CD4-positive, alpha-beta T cell treated with Interleukin-17A for 1 hour (primary cell): ENCODE measurements at regions not wholly inside any gene's neighbourhood (a gene's known extent, or its start where the extent isn't known, plus 50 kb on each side); places are given as distances from the start of the nearest gene placed in this dataset.

Source experiments
- DNase-seq: peaks from one replicate; pipeline ENCODE4 v3.0.0-alpha.2; 2020

GRCh38 chr1:234875328-234875952 lies 253.2 kb downstream of the TOMM20 start:
- DNase-seq = no peak

- no peak for DNase-seq
Measured at GRCh38 chr1:234874291-234875288, 254.0 kb downstream of the TOMM20 start.

DNA sequence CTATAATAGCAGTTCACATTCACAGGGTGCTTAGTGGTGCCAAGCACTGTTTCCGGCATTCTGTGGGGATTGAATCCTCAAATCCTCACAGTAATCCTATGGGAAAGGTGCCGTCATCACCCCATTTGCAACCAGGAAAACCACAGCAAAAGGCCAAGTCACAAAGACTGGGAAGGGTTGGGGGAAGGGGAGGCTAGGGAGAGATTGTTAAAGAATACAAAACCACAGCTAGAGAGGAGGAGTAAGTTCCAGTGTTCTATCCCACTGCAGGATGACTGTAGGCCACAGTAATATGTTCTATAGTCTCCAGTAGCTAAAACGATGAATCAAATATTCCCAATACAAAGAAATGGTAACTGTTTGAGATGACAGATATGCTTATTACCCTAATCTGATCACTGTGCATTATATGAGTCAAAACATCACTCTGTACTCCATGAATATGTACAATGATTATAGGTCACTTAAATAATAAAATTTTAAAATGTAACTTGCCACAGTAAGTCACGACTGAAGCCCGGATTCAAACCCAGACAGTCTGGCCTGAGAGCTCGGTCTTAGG lies 256.8 kb downstream of the TOMM20 start:
- DNase-seq = no peak

GRCh38 chr1:234871039-234871709 lies 257.5 kb downstream of the TOMM20 start:
- DNase-seq = no peak

DNA sequence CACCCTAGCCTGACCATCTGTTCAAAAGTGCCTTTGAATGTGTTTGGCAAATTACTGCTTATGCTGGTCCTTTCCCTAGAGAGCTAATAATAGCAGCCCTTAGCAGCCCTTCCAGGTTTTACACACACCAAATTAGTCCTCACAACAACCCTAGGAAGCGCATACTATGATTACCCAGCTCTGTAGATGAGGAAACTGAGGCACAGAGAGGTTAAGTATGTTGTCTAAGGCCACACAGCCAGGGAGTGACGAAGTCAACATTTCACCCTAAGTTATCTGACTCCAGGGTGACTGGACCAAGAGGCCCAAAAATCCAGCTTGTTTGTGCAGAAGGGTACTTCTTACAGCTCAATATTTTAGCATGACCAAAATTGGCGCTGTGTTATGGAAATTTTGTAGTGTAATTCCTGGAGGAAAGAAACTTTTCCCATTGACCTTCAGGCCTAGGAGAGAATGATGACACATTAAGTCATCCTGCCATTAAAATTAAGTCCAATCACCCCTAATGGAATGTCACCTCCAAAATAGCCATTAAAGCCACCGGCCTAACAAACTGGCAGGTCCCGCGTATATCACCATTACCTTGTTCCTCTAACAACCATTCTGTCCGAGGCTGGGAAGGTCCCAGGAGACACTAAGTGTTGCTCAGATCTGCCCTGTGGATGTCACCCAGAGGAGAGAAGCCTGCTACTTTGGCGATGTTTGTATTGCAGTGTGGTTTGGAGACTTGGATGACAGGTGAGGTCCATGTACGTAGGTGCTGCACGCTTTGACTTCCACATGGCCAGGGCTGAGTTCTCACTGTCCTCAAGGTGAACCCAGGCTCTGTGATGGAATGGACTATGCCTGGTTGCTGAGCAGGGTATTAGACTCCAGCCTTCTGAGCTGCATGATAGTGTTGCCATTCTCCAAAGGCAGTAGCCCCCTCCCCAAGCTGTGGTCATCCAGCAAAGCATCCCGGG lies 258.3 kb downstream of the TOMM20 start:
- no peak for DNase-seq

DNA sequence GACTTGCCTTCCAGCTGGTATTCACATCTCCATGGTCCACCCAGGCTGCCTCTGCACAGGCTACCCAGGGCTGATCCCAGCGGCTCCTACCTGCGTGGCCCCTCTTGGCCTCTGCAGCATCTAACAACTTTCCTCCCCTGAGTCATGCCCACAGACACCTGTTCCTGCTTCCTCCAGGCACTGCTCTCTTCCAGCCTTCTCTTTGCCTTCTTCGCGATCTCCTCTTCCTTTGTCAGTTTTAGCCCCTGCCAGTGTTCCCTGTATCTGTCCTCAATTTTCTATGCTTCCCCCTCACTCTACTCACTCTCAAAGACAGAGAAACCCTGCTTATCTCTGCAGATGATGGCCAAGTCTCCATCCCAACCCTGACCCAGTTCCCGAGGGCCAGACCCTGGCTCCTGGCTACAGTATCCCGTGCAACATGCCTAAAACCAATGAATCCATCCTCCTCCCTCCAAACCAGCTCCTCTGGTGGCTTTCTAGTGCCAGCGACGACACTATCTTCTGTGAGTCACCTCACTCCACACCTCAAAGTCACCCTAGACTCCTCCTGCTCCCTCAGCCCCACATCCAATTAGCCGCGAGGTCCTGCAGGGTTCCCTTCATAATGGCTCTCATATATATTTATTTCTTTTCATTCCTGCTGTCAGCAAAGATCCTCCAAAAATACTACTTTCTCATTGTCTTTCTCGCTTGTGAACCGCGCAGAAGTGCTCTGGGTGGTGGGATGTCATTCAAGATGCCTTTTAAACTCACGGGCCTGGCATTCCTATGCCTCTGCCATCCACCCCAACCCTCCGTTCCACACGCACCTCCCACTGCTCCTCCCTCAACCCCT lies 259.2 kb downstream of the TOMM20 start:
- DNase-seq = no peak

DNA sequence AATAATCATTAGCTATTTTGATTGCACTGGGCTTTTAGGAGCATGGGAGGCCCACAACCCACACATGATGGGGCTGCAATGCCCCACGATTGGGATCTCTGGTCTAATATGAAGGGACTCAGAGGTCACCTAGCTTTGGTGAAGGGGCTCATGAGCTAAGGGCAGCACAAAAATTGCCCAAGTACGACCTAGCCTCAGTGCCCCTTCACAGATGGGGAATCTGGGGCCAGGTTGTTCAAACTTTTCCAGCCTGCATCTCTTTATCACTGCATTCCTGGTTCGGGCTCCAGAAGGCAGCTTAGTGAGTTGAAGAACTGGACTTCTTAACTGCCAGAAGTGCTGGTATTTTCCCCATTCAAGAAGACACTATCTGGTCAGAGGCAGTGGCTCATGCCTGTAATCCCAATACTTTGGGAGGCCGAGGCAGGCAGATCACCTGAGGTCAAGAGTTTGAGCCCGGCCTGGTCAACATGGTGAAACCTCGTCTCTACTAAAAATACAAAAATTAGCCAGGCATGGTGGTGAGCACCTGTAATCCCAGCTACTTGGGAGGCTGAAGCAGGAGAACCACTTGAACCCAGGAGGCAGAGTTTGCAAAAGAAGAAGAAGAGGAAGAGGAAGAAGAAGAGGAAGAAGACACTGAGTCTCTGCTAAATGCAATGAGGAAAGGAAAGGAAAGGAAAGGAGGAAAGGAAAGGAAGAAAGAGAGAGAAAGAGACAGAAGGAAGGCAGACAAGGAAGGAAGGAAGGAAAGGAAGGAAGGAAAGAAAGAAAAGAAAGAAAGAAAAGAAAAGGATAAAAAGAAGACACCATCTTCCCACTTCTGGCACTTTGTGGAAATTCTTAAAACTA lies 258.5 kb upstream of the IRF2BP2 start:
- no peak for DNase-seq

DNA sequence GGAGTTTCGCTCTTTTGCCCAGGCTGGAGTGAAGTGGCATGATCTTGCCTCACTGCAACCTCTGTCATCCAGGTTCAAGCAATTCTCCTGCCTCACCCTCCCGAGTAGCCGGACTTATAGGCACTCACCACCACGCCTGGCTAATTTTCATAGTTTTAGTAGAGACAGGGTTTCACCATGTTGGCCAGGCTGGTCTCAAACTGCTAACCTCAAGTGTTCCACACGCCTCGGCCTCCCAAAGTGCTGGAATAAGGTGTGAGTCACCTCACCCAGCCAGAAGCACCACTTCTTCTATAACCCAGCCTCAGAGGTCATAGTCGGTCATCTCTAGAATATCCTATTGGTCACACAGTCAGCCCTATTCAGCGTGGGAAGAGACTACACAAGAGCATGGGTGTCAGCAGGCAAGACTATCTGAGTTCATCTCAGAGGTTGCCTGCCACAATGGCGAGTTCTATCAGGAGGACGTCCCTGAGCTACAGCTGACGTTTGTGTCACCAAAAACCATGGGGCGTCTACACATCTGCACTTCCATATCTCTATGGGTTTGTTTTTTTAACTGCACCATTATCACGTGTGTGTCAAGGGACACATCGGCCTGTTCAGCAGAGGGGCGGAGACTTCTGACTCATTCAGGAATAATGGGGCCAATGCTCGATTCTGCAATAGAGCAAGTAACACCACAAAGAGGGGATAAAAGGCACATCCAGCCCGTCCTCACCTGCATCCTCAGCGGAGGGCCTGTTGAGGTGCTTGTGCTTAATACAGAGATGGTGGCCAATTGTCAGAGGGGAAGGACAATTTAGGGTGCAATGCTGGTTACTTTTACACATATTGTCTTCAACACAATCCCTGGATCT lies 256.3 kb upstream of the IRF2BP2 start:
- peak; percentile 21 for DNase-seq

DNA sequence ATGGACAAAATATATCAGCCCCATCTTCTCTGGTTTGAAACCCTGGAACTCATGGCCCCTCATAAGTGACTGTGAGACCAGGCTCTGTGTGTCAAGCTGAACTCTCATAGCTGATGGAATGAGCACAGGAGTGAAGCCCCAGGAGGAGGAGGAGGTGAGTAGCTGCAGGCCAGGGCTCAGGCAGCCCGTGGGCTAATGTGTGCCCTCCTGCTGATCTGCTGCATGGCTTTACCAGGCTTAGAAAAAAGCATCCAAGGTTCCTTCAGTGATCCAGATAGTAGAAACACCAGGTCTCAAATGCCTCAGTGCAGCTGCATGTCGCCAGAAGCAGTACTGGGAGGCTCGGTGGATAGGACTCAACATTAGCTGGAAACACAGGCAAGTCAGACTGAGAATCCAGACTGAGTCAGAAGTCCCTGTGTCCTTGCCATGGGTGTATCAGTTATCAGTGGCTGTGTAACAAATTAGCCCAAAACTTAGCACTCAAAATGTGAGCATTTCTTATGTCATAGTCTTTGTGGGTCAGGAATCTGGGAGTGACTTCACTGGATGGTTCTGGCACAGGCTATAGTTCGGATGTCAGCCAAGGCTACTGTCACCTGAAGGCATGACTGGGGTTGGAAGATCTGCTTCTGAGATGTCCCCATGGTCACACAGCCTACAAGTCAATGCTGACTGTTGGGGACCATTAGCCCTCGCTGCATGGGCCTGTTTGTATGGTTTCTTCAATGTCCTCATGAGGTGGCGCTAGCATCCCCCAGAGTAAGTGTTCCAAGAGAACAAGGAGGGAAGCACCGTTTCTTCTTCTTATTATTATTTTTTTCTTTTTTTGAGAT lies 255.4 kb upstream of the IRF2BP2 start:
- no peak for DNase-seq

DNA sequence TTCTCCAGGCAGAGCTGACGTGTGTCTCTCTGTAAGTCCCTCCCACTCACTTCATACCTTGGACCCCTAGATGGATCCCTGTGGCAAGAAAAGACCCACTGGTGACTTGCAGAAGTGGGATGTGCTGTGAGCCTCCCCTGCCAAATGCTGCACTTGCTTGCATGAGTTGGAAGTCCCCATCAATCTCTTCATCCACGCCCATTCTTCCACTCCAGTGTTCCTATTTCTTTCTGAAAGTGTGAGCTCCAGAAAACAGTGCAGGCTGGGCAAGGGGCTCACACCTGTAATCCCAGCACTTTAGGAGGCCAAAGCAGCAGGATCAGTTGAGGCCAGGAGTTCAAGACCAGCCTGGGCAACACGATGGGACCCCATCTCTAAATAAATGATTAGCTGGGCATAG lies 254.1 kb upstream of the IRF2BP2 start:
- no peak for DNase-seq

- DNase-seq = no peak
Measured at GRCh38 chr1:234863551-234863971, 253.6 kb upstream of the IRF2BP2 start.

GRCh38 chr1:234862944-234863515 lies 253.1 kb upstream of the IRF2BP2 start:
- no peak for DNase-seq

GRCh38 chr1:234862360-234862943 lies 252.5 kb upstream of the IRF2BP2 start:
- DNase-seq = no peak

GRCh38 chr1:234861761-234862160 lies 251.8 kb upstream of the IRF2BP2 start:
- DNase-seq = no peak

DNA sequence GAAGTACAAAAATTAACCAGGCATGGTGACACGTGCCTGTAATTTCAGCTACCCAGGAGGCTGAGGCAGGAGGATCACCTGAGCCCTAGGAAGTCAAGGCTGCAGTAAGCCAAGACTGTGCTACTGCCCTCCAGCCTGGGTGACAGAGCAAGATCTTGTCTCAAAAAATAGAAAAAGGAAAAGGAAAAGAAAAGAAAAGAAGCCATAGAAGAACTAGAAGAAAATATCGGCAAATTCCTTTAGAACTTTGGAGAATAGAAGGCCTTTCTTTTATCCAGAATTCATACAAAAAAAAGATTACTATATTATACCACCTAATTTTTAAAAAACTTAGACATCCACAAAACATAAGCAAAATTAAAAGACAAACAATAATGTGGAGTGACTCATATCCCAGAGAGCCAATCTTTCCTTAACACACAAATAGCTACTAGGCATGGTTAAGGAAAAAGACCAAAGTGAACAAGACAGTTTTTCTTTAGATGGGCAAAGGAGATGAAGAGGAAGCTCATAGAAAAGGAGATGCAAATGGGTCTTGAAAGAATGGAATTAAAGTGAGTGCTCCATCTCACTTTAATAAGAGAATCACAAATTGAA lies 251.1 kb upstream of the IRF2BP2 start:
- DNase-seq = no peak

- no peak for DNase-seq
Measured at GRCh38 chr1:234858722-234859121, 248.7 kb upstream of the IRF2BP2 start.

DNA sequence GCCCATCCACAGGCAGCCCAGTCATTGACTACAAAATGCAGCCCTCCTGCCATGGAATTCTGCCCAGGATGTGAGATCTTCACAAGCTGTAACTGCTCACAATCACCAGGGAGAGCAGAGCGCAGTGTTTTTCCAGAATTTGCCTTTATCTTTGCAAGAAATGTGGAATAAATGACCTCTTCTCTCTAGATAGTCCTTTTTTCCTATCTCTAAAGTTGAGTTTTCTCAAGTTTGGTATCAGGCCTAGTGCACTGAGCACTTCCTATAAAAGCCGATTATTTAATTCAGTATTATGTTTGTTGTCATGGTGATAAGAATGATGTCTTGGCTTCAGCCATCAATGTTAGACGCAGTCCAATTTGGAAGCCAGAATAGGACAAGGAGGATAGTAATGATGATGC lies 246.9 kb upstream of the IRF2BP2 start:
- no peak for DNase-seq
